ENCODE measurements at regions not wholly inside any gene's neighbourhood (a gene's known extent, or its start where the extent isn't known, plus 50 kb on each side); places are given as distances from the start of the nearest gene placed in this dataset.
"Not testable (repeated sequence)": the region's sequence is repeated elsewhere in the genome, so short reads cannot be mapped to it uniquely, and the experiment has no call there.

GRCh38 chr4:115453416-115453815 lies 340.0 kb upstream of the NDST4 start:
- Histone ChIP-seq H3K4me1 (ENCODE audit: insufficient read depth, low read length) (no peaks in the 10 kb centered on the region), H3K36me3 (ENCODE audit: insufficient read depth, low read length) (no peaks in the 10 kb centered on the region), H3K27me3 (ENCODE audit: control insufficient read depth in 1 of 2, insufficient read depth in 2 of 2, low read length in 2 of 2) (no peaks in the 10 kb centered on the region), H3K4me3 (ENCODE audit: low read length) (no peak overlapping the region), H3K27ac (ENCODE audit: low read depth in 1 of 2, low read length in 2 of 2) (no peak overlapping the region), H3K9me3 (ENCODE audit: control insufficient read depth in 1 of 2, insufficient read depth in 1 of 2, low read length in 2 of 2) (peaks cover 0 to 7% of the 10 kb centered on the region in 2 experiments)
- Mint-ChIP-seq H3K4me1 (ENCODE audit: low read depth) (no peaks in the 10 kb centered on the region), H3K9me3 (peaks cover 6% of the 10 kb centered on the region), H3K36me3 (ENCODE audit: low read depth) (no peaks in the 10 kb centered on the region), H3K4me3 (no peak overlapping the region), H3K27ac (no peak overlapping the region), H3K27me3 (no peaks in the 10 kb centered on the region)
- ATAC-seq (ENCODE audit: poor library complexity) (no peak), DNase-seq (no peak)
- TF ChIP-seq CTCF (IDR thresholded peaks at IDR 0.05): no peak
- CTCF ChIA-PET: no interaction called here
- POLR2A ChIA-PET: no interaction called here
- intact Hi-C loops (cut with DNase I, micrococcal nuclease): no loop called here

GRCh38 chr4:115452229-115452628 lies 338.8 kb upstream of the NDST4 start:
- H3K9me3 ChIP-seq (ENCODE audit: control insufficient read depth in 1 of 2, insufficient read depth in 1 of 2, low read length in 2 of 2); CTCF ChIA-PET; H3K9me3 Mint-ChIP-seq: not testable (repeated sequence)

GRCh38 chr4:115437739-115438138 lies 324.3 kb upstream of the NDST4 start:
- no peak overlapping the region for H3K4me3 Mint-ChIP-seq
- no peak for TF ChIP-seq CTCF (IDR thresholded peaks at IDR 0.05)
- no peaks in the 10 kb centered on the region for H3K9me3 ChIP-seq (ENCODE audit: control insufficient read depth in 1 of 2, insufficient read depth in 1 of 2, low read length in 2 of 2)
- peaks cover 2% of the 10 kb centered on the region for H3K9me3 Mint-ChIP-seq
- intact Hi-C loops (cut with DNase I, micrococcal nuclease): no loop called here
- H3K27me3 Mint-ChIP-seq: no peaks in the 10 kb centered on the region
- H3K27ac ChIP-seq (ENCODE audit: low read depth in 1 of 2, low read length in 2 of 2): no peak overlapping the region
- no peaks in the 10 kb centered on the region for H3K4me1 Mint-ChIP-seq (ENCODE audit: low read depth)
- H3K36me3 ChIP-seq (ENCODE audit: insufficient read depth, low read length): no peaks in the 10 kb centered on the region
- no peak overlapping the region for H3K27ac Mint-ChIP-seq
- H3K4me1 ChIP-seq (ENCODE audit: insufficient read depth, low read length): no peaks in the 10 kb centered on the region
- H3K27me3 ChIP-seq (ENCODE audit: control insufficient read depth in 1 of 2, insufficient read depth in 2 of 2, low read length in 2 of 2): no peaks in the 10 kb centered on the region
- ChIA-PET CTCF (no interaction called here), POLR2A (no interaction called here)
- no peak overlapping the region for H3K4me3 ChIP-seq (ENCODE audit: low read length)
- no peak for ATAC-seq (ENCODE audit: poor library complexity)
- DNase-seq: no peak
- no peaks in the 10 kb centered on the region for H3K36me3 Mint-ChIP-seq (ENCODE audit: low read depth)

More at GRCh38 chr4:115452229-115452628, 338.8 kb upstream of the NDST4 start:
- intact Hi-C loops (cut with DNase I, micrococcal nuclease); POLR2A ChIA-PET; H3K36me3 Mint-ChIP-seq (ENCODE audit: low read depth); H3K4me1 Mint-ChIP-seq (ENCODE audit: low read depth); H3K36me3 ChIP-seq (ENCODE audit: insufficient read depth, low read length); H3K27ac Mint-ChIP-seq; H3K27ac ChIP-seq (ENCODE audit: low read depth in 1 of 2, low read length in 2 of 2); H3K27me3 ChIP-seq (ENCODE audit: control insufficient read depth in 1 of 2, insufficient read depth in 2 of 2, low read length in 2 of 2); H3K4me3 Mint-ChIP-seq; DNase-seq; H3K4me3 ChIP-seq (ENCODE audit: low read length); H3K27me3 Mint-ChIP-seq; ATAC-seq (ENCODE audit: poor library complexity); H3K4me1 ChIP-seq (ENCODE audit: insufficient read depth, low read length): not testable (repeated sequence)

DNA sequence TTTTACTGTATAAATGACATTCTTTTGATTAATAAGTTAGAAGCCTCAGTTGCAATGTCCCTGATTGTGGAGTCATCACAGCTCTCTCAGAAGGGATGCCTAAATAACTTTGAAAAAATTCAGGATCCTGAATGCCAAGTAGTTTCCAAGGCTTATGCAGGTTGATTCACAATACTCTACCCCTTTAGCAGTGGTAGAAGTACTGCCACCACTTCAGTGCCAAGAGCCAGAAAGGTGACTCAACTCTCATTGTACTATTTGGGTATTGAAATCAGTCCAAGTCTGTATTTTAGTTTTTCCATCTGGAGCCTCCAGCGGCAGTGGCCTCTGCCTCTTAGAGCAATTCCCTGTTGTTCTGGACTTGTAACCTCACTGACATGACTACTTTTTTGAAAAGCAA lies 320.1 kb upstream of the NDST4 start:
- intact Hi-C loops (cut with DNase I, micrococcal nuclease): no loop called here
- no peak overlapping the region for H3K4me3 ChIP-seq (ENCODE audit: low read length)
- no peaks in the 10 kb centered on the region for H3K4me1 ChIP-seq (ENCODE audit: insufficient read depth, low read length)
- DNase-seq: no peak
- ChIA-PET CTCF (no interaction called here), POLR2A (no interaction called here)
- H3K36me3 ChIP-seq (ENCODE audit: insufficient read depth, low read length): no peaks in the 10 kb centered on the region
- no peaks in the 10 kb centered on the region for H3K9me3 Mint-ChIP-seq
- no peak for TF ChIP-seq CTCF (IDR thresholded peaks at IDR 0.05)
- no peak overlapping the region for H3K27ac ChIP-seq (ENCODE audit: low read depth in 1 of 2, low read length in 2 of 2)
- H3K9me3 ChIP-seq (ENCODE audit: control insufficient read depth in 1 of 2, insufficient read depth in 1 of 2, low read length in 2 of 2): no peaks in the 10 kb centered on the region
- H3K27ac Mint-ChIP-seq: no peak overlapping the region
- no peaks in the 10 kb centered on the region for H3K36me3 Mint-ChIP-seq (ENCODE audit: low read depth)
- no peaks in the 10 kb centered on the region for H3K4me1 Mint-ChIP-seq (ENCODE audit: low read depth)
- no peak for ATAC-seq (ENCODE audit: poor library complexity)
- no peaks in the 10 kb centered on the region for H3K27me3 Mint-ChIP-seq
- H3K4me3 Mint-ChIP-seq: no peak overlapping the region
- no peaks in the 10 kb centered on the region for H3K27me3 ChIP-seq (ENCODE audit: control insufficient read depth in 1 of 2, insufficient read depth in 2 of 2, low read length in 2 of 2)
